Globus pallidus (tissue), 1 donor: ENCODE measurements at regions not wholly inside any gene's neighbourhood (a gene's known extent, or its start where the extent isn't known, plus 50 kb on each side); places are given as distances from the start of the nearest gene placed in this dataset.

Experiments used
- DNase-seq: peaks from one replicate; pipeline ENCODE4 v3.0.0-alpha.2; 2015; ENCODE audit warnings: low spot score

- no peak for DNase-seq
Observed at GRCh38 chr16:5480431-5481195, 383.0 kb upstream of the EEF2KMT start.

- DNase-seq = no peak
Observed at GRCh38 chr16:5479926-5480325, 382.3 kb upstream of the EEF2KMT start.

- no peak for DNase-seq
Observed at GRCh38 chr16:5478036-5478435, 380.4 kb upstream of the EEF2KMT start.

GRCh38 chr16:5477251-5477650 is 379.7 kb upstream of the EEF2KMT start:
- DNase-seq = no peak

- DNase-seq = no peak
Observed at GRCh38 chr16:5472552-5472951, 375.0 kb upstream of the EEF2KMT start.

- DNase-seq = no peak
Observed at GRCh38 chr16:5468488-5468887, 370.9 kb upstream of the EEF2KMT start.

- no peak for DNase-seq
Observed at GRCh38 chr16:5467552-5467951, 370.0 kb upstream of the EEF2KMT start.

GRCh38 chr16:5466551-5466950 is 369.0 kb upstream of the EEF2KMT start:
- DNase-seq = no peak

GRCh38 chr16:5465714-5466113 is 368.1 kb upstream of the EEF2KMT start:
- DNase-seq = no peak

GRCh38 chr16:5463820-5464219 is 366.2 kb upstream of the EEF2KMT start:
- no peak for DNase-seq

- DNase-seq = no peak
Observed at GRCh38 chr16:5461574-5461973, 364.0 kb upstream of the EEF2KMT start.

- DNase-seq = no peak
Observed at GRCh38 chr16:5461141-5461540, 363.5 kb upstream of the EEF2KMT start.

- no peak for DNase-seq
Observed at GRCh38 chr16:5460701-5461100, 363.1 kb upstream of the EEF2KMT start.

- DNase-seq = no peak
Observed at GRCh38 chr16:5459863-5460262, 362.3 kb upstream of the EEF2KMT start.

GRCh38 chr16:5455110-5455509 is 357.5 kb upstream of the EEF2KMT start:
- no peak for DNase-seq

GRCh38 chr16:5454349-5454748 is 356.8 kb upstream of the EEF2KMT start:
- DNase-seq = no peak

- DNase-seq = no peak
Observed at GRCh38 chr16:5451641-5452040, 354.0 kb upstream of the EEF2KMT start.

GRCh38 chr16:5450409-5451104 is 353.0 kb upstream of the EEF2KMT start:
- no peak for DNase-seq

GRCh38 chr16:5449901-5450300 is 352.3 kb upstream of the EEF2KMT start:
- DNase-seq = no peak

GRCh38 chr16:5448798-5449197 is 351.2 kb upstream of the EEF2KMT start:
- DNase-seq = no peak

GRCh38 chr16:5447734-5448133 is 350.1 kb upstream of the EEF2KMT start:
- DNase-seq = no peak

- DNase-seq = no peak
Observed at GRCh38 chr16:5446623-5447240, 349.1 kb upstream of the EEF2KMT start.

- DNase-seq = no peak
Observed at GRCh38 chr16:5444189-5444588, 346.6 kb upstream of the EEF2KMT start.
